Body of pancreas (tissue), 4 donors: ENCODE measurements at regions not wholly inside any gene's neighbourhood (a gene's known extent, or its start where the extent isn't known, plus 50 kb on each side); places are given as distances from the start of the nearest gene placed in this dataset.

Experiments used
- POLR2A ChIP-seq, 3 donors: fragments of 450-650 bp; IDR thresholded peaks; one replicate each; pipeline ENCODE4 v1.6.1; 2016; ENCODE audit warnings: antibody characterized with exemption in 3 of 3, mild to moderate bottlenecking in 2 of 3
- TF ChIP-seq, protein P1 (sequence below), 7 experiments: fragments of 450-650 bp in 4 of 7; fragments of 200-600 bp in 3 of 7; sonication (generic) in 3 of 7; IDR thresholded peaks; one replicate each; pipeline ENCODE4 v1.5.1; 2016 to 2019; ENCODE audit warnings: antibody characterized with exemption in 7 of 7

GRCh38 chr2:10515887-10516286 lies 67.8 kb upstream of the ODC1 start:
- TF ChIP-seq, protein P1, sequence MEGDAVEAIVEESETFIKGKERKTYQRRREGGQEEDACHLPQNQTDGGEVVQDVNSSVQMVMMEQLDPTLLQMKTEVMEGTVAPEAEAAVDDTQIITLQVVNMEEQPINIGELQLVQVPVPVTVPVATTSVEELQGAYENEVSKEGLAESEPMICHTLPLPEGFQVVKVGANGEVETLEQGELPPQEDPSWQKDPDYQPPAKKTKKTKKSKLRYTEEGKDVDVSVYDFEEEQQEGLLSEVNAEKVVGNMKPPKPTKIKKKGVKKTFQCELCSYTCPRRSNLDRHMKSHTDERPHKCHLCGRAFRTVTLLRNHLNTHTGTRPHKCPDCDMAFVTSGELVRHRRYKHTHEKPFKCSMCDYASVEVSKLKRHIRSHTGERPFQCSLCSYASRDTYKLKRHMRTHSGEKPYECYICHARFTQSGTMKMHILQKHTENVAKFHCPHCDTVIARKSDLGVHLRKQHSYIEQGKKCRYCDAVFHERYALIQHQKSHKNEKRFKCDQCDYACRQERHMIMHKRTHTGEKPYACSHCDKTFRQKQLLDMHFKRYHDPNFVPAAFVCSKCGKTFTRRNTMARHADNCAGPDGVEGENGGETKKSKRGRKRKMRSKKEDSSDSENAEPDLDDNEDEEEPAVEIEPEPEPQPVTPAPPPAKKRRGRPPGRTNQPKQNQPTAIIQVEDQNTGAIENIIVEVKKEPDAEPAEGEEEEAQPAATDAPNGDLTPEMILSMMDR (IDR thresholded peaks at IDR 0.05), result no peak
- TF ChIP-seq POLR2A (IDR thresholded peaks at IDR 0.05), result no peak
